IMR-90 (cell line): ENCODE measurements at regions not wholly inside any gene's neighbourhood (a gene's known extent, or its start where the extent isn't known, plus 50 kb on each side); places are given as distances from the start of the nearest gene placed in this dataset.

Experiments used
- ATAC-seq: fragments of 200-7000 bp; cut with Tn5 transposase; 2 replicates; pipeline ENCODE4 v1.9.1; 2020; ENCODE audit warnings: low read depth, mild to moderate bottlenecking, moderate library complexity
- BruUV-seq: library from RNA; stranded (reverse); fragments of 400-500 nt; replicated peaks from 2 replicates; lab custom pipeline; 2021; lab: Mats Ljungman, UMichigan
- CTCF ChIA-PET: fragments of 300-600 bp; formaldehyde crosslinking; extraction: SDS; loops from one replicate; lab custom pipeline; 2021; ENCODE audit warnings: antibody characterized with exemption; lab: Yijun Ruan, JAX
- POLR2A ChIA-PET: fragments of 300-600 bp; sonication (Branson Sonifier 250); formaldehyde crosslinking; loops from one replicate; lab custom pipeline; 2022; ENCODE audit warnings: antibody characterized with exemption; ENCODE audit not compliant: unreplicated experiment; lab: Charles Lee
- DNase-seq: peaks from one replicate; pipeline ENCODE4 v3.0.0; 2013
- H2AFZ ChIP-seq: replicated peaks from 2 replicates; pipeline ENCODE3; 2013; ENCODE audit warnings: low read length, mild to moderate bottlenecking; ENCODE audit not compliant: poor library complexity
- H2AK5ac ChIP-seq: 2 replicates; pipeline ENCODE4 v1.6.1; 2013; ENCODE audit warnings: low read depth, low read length, inconsistent platforms
- H2AK9ac ChIP-seq: replicated peaks from 2 replicates; pipeline ENCODE3; 2013; ENCODE audit warnings: mild to moderate bottlenecking, low read depth, low read length, moderate library complexity; ENCODE audit not compliant: poor library complexity
- H2BK120ac ChIP-seq: 2 replicates; pipeline ENCODE4 v1.6.1; 2013; ENCODE audit warnings: low read depth, low read length, inconsistent platforms
- H2BK15ac ChIP-seq: 3 replicates; pipeline ENCODE4 v1.6.1; 2013; ENCODE audit warnings: low read depth, low read length, inconsistent platforms
- H2BK20ac ChIP-seq: 2 replicates; pipeline ENCODE4 v1.6.1; 2013; ENCODE audit warnings: low read depth, mild to moderate bottlenecking, inconsistent platforms, low read length, moderate library complexity
- H2BK5ac ChIP-seq: 2 replicates; pipeline ENCODE4 v1.6.1; 2013; ENCODE audit warnings: mild to moderate bottlenecking, low read depth, low read length, inconsistent platforms; ENCODE audit not compliant: poor library complexity, severe bottlenecking
- H3K14ac ChIP-seq: replicated peaks from 2 replicates; pipeline ENCODE4 v1.6.1; 2013; ENCODE audit warnings: low read depth, low read length, inconsistent platforms
- H3K18ac ChIP-seq: 2 replicates; pipeline ENCODE4 v1.6.1; 2013; ENCODE audit warnings: low read depth, low read length, control low read depth
- H3K23ac ChIP-seq: 2 replicates; pipeline ENCODE4 v1.6.1; 2013; ENCODE audit warnings: low read depth, low read length, inconsistent platforms
- H3K27ac ChIP-seq: 2 replicates; pipeline ENCODE4 v1.5.1; 2013; ENCODE audit warnings: mild to moderate bottlenecking, control low read depth, low read length; ENCODE audit not compliant: insufficient read depth
- H3K27me3 ChIP-seq: 2 replicates; pipeline ENCODE4 v1.6.1; 2013; ENCODE audit warnings: low read length; ENCODE audit not compliant: control insufficient read depth, insufficient read depth
- H3K36me3 ChIP-seq: 2 replicates; pipeline ENCODE4 v1.6.1; 2013; ENCODE audit warnings: low read length, mixed read lengths; ENCODE audit not compliant: control insufficient read depth, insufficient read depth
- H3K4ac ChIP-seq: 2 replicates; pipeline ENCODE4 v1.6.1; 2013; ENCODE audit warnings: low read depth, low read length, inconsistent platforms
- H3K4me1 ChIP-seq: 2 replicates; pipeline ENCODE4 v1.6.1; 2013; ENCODE audit warnings: low read length, mixed read lengths; ENCODE audit not compliant: control insufficient read depth, insufficient read depth
- H3K4me2 ChIP-seq: 2 replicates; pipeline ENCODE4 v1.6.1; 2013; ENCODE audit warnings: low read depth, mild to moderate bottlenecking, control low read depth, low read length, moderate library complexity
- H3K4me3 ChIP-seq: 2 replicates; pipeline ENCODE4 v1.5.1; 2013; ENCODE audit warnings: low read depth, mild to moderate bottlenecking, control low read depth, low read length, moderate library complexity; ENCODE audit not compliant: insufficient read depth
- H3K56ac ChIP-seq: 2 replicates; pipeline ENCODE4 v1.6.1; 2013; ENCODE audit warnings: low read length, inconsistent platforms; ENCODE audit not compliant: insufficient read depth; ENCODE audit errors: extremely low read depth
- H3K79me1 ChIP-seq, 2 experiments: 2 replicates each; pipeline ENCODE4 v1.6.1; 2013; ENCODE audit warnings: low read length in 2 of 2, inconsistent platforms in 1 of 2, low read depth in 1 of 2
- H3K9ac ChIP-seq: 2 replicates; pipeline ENCODE4 v1.6.1; 2013; ENCODE audit warnings: low read depth, low read length, control low read depth
- H3K9me1 ChIP-seq: 2 replicates; pipeline ENCODE4 v1.6.1; 2013; ENCODE audit warnings: low read length, inconsistent platforms; ENCODE audit not compliant: insufficient read depth
- H3K9me3 ChIP-seq: 2 replicates; pipeline ENCODE4 v1.6.1; 2013; ENCODE audit warnings: low read length; ENCODE audit not compliant: control insufficient read depth, insufficient read depth
- H4K20me1 ChIP-seq: 2 replicates; pipeline ENCODE4 v1.6.1; 2013; ENCODE audit warnings: low read length, inconsistent platforms; ENCODE audit not compliant: insufficient read depth
- H4K5ac ChIP-seq: 2 replicates; pipeline ENCODE4 v1.6.1; 2013; ENCODE audit warnings: mild to moderate bottlenecking, low read depth, low read length, control low read depth
- H4K8ac ChIP-seq, 2 experiments: 2 replicates each; pipeline ENCODE4 v1.6.1; 2013; ENCODE audit warnings: low read depth in 2 of 2, low read length in 2 of 2, control low read depth in 1 of 2, inconsistent platforms in 1 of 2
- H4K91ac ChIP-seq: 2 replicates; pipeline ENCODE4 v1.6.1; 2013; ENCODE audit warnings: low read depth, low read length, inconsistent platforms; ENCODE audit not compliant: insufficient read depth
- ELK1 ChIP-seq: fragments of 150-350 bp; IDR thresholded peaks from 2 replicates; pipeline ENCODE4 v1.6.1; 2016; ENCODE audit warnings: low read depth, mild to moderate bottlenecking, low read length, moderate library complexity, borderline replicate concordance
- MAFK ChIP-seq: IDR thresholded peaks from 2 replicates; pipeline ENCODE4 v1.6.1; 2012; ENCODE audit warnings: low read depth, low read length, improper control_type of control experiment
- MXI1 ChIP-seq: IDR thresholded peaks from 2 replicates; pipeline ENCODE4 v1.6.1; 2012; ENCODE audit warnings: low read depth, mild to moderate bottlenecking, low read length, moderate library complexity, borderline replicate concordance
- WGBS, 2 experiments: methylation state at CpG; one replicate each; pipeline versions ENCODE4 v1.1.5 to v1.1.7; 2013; ENCODE audit warnings: missing lambda C conversion rate in 2 of 2; ENCODE audit not compliant: insufficient read length in 1 of 2; ENCODE audit errors: extremely low coverage in 2 of 2; 5-methylcytosine and 5-hydroxymethylcytosine counted together
- dilution Hi-C: fragments of 300-500 bp; cut with HindIII; formaldehyde crosslinking; loops from one replicate; pipeline ENCODE4 v1.14.3; 2018; ENCODE audit warnings: low sequenced_read_pairs; ENCODE audit not compliant: unreplicated experiment
- in situ Hi-C: fragments of 300-500 bp; cut with MboI; formaldehyde crosslinking; loops from 3 replicates; pipeline ENCODE4 v1.14.3; 2019; ENCODE audit warnings: low sequenced_read_pairs, inconsistent platforms, mixed read lengths
- intact Hi-C: fragments of 100-400 bp; cut with micrococcal nuclease; formaldehyde crosslinking; loops from 2 replicates; pipeline ENCODE4 v1.10.0; 2022

GRCh38 chr1:69401879-69402278 lies 165.8 kb upstream of the LRRC7 start:
- intact Hi-C loops (no loop called here), dilution Hi-C loops (no loop called here), in situ Hi-C loops (no loop called here)
- Histone ChIP-seq H3K4me2 (no peak overlapping the region), H3K36me3 (no peaks in the 10 kb centered on the region), H3K4me1 (no peaks in the 10 kb centered on the region), H3K14ac (no peak overlapping the region), H3K56ac (no peak overlapping the region), H3K27me3 (no peaks in the 10 kb centered on the region), H3K27ac (no peak overlapping the region), H4K5ac (no peak overlapping the region), H3K18ac (no peak overlapping the region), H2BK15ac (no peak overlapping the region), H2AK5ac (no peak overlapping the region), H3K9ac (no peak overlapping the region), H2BK5ac (no peak overlapping the region), H2AFZ (no peak overlapping the region), H4K20me1 (no peaks in the 10 kb centered on the region), H2BK120ac (no peak overlapping the region), H4K91ac (no peak overlapping the region), H3K79me1 (no peaks in the 10 kb centered on the region), H3K4ac (no peak overlapping the region), H2AK9ac (no peak overlapping the region), H4K8ac (no peak overlapping the region), H3K4me3 (no peak overlapping the region), H3K9me1 (no peaks in the 10 kb centered on the region), H3K9me3 (no peaks in the 10 kb centered on the region), H3K23ac (no peak overlapping the region), H2BK20ac (no peak overlapping the region)
- no TSS peak for BruUV-seq
- CTCF ChIA-PET = no interaction called here
- DNase-seq (no peak), ATAC-seq (no peak)
- 92% methylated on average over 2 of the region's 3 CpGs; no CpG with 5 or more reads in 1 of the 2 experiments for WGBS, 2 experiments
- POLR2A ChIA-PET = no interaction called here
- TF ChIP-seq ELK1 (no peak), MAFK (no peak), MXI1 (no peak)
